GM19240 (cell line): ENCODE measurements at regions not wholly inside any gene's neighbourhood (a gene's known extent, or its start where the extent isn't known, plus 50 kb on each side); places are given as distances from the start of the nearest gene placed in this dataset.
"Not testable (repeated sequence)": the region's sequence is repeated elsewhere in the genome, so short reads cannot be mapped to it uniquely, and the experiment has no call there.

Experiments used
- DNase-seq: peaks from one replicate; pipeline ENCODE4 v3.0.0; 2011; ENCODE audit warnings: low spot score; ENCODE audit not compliant: insufficient read length

DNA sequence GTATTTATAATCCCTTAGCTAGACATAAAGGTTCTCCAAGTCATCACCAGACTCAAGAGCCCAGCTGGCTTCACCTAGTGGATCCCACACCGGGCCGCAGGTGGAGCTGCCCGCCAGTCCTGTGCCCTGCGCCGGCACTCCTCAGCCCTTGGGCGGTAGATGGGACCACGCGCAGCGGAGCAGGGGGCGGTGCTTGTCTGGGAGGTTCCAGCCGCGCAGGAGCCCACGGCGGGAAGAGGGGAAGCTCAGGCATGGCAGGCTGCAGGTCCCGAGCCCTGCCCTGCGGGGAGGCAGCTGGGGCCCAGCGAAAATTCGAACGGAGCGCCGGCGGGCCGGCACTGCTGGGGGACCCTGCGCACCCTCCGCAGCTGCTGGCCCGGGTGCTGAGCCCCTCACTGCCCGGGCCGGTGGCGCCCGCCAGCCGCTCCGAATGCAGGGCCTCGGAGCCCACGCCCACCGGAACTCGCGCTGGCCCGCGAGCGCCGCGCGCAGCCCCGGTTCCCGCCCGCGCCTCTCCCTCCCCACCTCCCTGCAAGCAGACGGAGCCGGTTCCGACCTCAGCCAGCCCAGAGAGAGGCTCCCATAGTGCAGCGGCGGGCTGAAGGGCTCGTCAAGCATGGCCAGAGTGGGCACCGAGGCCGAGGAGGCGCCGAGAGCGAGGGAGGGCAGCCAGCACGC is 675.6 kb downstream of the REEP3 start:
- no peak for DNase-seq

DNA sequence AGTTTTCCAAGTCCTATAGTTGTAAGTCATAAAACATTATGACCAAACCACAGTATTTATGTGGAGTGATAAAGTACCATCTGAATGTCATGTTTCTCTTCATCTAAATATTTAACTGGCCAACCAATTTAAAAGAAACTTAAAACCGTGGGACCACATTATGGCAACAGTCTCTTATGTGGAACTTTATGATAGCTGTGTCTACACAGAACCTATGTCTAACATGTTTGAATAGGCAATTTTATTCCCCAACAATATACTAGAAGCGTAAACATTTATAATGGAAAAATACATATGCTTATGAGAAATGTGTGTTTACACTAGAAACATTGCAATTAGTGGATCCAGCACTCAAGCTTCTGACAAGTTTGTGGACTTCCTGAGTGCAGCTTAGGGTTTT is 680.7 kb downstream of the REEP3 start:
- DNase-seq = no peak

- DNase-seq = not testable (repeated sequence)
Measured at GRCh38 chr10:64204504-64204903, 683.3 kb downstream of the REEP3 start.

GRCh38 chr10:64206409-64206808 is 685.2 kb downstream of the REEP3 start:
- DNase-seq = no peak

- DNase-seq = no peak
Measured at GRCh38 chr10:64209561-64209960, 688.4 kb downstream of the REEP3 start.

GRCh38 chr10:64210211-64210610 is 689.0 kb downstream of the REEP3 start:
- DNase-seq = no peak

- no peak for DNase-seq
Measured at GRCh38 chr10:64211466-64211865, 690.3 kb downstream of the REEP3 start.

DNA sequence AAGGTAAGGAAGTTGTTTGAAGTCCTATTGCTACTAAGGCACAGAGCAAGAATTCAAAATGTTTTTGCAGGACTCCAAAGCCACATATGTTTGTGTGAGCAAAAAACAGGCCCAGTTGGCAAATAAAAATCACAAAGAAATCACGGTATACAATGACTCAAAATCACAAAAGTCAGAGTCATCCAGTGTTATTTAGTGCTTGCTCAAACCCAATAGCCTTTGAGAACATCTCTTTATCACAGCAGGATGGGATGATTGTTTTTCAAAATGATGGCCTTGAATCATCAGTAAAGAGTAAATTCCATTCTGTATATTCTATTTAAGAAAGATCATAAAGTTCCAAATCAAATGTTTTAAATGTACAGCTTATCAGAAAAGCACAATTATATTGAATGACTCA is 693.9 kb downstream of the REEP3 start:
- DNase-seq = no peak

DNA sequence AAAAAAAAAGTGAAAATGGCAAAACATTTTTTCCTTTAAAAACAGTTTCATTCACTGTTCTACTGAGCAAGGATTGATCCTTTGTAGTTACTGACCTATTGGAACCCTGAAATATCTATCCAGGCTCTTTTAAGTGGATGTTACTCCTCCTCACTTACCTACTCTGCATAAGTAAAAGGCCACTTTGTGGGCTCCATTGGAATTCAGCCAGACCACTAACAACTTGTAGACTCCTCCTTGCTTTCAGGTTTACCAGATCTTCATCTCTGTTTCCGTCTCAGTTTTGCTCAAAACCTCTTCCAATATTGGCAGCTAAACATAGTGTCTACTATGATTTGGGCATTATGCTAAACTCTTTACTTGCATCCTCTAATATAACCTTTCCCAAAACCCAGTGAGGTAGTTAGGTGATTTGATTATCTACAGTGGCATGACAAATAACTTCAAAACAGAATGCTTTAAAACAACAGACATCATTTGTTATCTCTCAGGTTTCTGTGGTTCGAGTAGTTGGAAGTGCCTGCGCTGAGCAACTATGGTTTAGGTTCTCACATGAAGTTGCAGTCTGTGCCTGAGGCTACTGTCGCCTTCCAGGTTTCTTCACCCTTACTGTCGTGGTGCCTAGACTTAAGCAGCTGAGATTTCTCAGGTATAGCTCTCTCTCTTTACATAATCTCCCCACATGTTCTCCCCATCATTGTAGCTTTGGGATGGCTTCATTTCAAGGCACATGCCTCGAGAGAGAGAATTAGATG is 698.2 kb downstream of the REEP3 start:
- DNase-seq = no peak

DNA sequence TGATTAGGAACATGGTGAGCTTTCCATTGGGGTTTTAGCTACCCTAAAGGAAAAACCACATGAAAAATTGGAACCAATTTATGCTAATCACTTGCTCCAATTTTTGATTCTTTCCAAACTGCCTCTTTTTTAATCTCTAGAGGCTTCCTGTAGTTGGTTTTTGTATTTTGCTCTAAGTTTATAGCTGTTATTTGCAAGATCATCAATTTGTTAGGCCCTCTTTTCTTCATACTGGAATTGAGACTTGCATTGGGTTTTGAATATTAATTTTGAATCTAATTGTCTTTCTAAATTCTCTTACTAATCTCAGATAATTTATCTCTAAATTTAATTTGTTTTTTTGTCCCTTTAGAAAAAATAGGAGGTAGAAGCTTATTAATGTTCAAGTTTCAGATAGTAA is 713.3 kb downstream of the REEP3 start:
- no peak for DNase-seq

- no peak for DNase-seq
Measured at GRCh38 chr10:64257704-64258103, 736.5 kb downstream of the REEP3 start.

DNA sequence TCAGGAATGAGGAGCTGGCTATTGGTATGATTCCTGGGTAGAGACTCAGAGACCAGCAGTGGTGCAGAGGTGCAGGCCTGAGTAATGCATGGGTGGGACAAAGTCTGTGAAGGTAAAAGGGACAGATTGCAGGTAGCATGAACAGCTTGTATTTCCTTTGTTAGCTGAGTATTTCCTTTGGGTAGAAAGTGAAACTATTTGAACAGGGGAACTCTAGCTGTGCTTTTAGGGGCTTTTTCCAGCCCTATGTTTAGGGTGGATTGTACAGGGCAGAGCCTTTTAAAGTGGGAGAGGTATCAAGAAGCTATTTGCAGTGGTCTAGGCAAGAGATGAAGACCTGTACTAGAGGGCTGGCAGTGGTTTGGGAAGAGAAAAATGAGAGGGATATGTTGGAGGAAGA is 739.9 kb downstream of the REEP3 start:
- DNase-seq = no peak

GRCh38 chr10:64261676-64262075 is 740.5 kb downstream of the REEP3 start:
- no peak for DNase-seq

GRCh38 chr10:64265961-64266360 is 744.8 kb downstream of the REEP3 start:
- DNase-seq = no peak

DNA sequence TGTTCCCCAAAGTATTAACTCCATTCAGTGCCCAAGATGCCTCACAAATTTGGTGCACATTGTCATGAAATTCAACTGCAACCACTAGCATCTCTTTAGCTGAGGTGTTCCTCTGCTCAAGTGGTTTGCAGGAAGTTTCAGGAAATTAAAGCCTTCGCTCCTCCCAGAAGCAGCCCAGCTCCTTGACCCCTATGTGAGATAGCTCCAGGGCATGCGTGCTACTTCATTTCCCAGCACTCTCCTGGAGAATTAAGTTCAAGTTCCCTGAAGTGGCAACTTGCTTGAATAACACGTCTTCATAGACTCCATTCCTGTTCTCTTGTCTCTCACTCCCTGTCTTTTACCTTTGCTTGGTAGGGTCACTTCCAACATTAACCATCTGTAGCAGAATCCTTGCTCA is 750.3 kb downstream of the REEP3 start:
- no peak for DNase-seq

GRCh38 chr10:64271983-64272382 is 750.8 kb downstream of the REEP3 start:
- no peak for DNase-seq

DNA sequence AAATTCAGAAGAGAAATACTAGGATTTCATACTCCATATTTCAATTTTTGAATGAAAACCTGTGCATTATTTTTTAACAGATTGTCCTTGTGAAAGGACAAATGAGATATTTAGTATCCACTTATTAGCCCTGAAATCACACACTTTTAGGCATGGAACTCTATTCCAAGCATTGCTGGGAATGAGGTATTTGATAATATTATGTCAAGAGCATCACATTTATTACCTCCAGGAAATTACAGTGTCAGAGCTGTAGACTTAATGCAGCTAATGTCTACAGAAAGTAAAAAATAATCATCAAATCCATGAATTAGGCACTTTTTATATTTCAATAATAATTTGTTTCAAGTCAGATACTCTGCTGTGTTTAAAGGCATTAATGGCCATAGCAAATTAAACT is 753.8 kb downstream of the REEP3 start:
- no peak for DNase-seq

GRCh38 chr10:64275774-64276173 is 754.6 kb downstream of the REEP3 start:
- DNase-seq = no peak

GRCh38 chr10:64277536-64277935 is 756.3 kb downstream of the REEP3 start:
- DNase-seq = no peak

GRCh38 chr10:64283621-64284020 is 762.4 kb downstream of the REEP3 start:
- no peak for DNase-seq

DNA sequence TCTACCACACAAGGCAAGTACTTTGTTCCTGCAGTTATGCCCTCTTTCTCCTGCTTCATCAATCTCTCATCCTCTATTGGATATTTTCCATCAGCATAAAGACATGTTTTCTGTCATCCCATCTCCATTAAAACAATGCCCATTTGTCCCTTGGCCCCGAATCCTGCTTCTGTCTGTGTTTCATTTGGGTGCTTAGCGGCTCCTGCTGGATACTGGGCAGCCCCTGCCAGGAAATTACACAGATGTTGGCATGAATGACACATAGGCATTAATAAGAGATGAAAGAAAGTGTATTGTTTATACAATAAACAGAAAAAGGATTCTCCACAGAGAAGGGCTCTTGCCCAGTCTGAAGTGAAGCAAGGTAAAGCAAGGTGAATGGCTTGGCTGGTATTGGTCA is 765.3 kb downstream of the REEP3 start:
- DNase-seq = no peak

DNA sequence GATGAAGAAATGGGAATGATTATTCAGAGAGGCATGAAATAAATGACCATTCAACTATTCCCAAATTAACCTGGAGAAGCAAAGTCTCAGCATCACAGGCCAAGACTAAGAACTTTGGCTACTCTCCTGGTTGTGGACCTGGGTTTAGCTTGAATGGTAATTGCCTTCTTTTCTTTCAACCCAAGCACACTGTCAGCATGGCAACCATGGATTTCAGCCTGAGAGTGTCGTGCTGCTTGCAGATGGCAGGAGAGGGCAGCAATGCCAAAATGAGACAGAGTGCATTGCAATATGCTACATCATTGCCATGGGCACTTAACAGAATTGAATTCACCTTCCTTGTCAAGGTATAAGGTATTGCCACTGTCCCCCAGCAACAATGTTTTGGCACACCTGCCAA is 767.2 kb downstream of the REEP3 start:
- no peak for DNase-seq

DNA sequence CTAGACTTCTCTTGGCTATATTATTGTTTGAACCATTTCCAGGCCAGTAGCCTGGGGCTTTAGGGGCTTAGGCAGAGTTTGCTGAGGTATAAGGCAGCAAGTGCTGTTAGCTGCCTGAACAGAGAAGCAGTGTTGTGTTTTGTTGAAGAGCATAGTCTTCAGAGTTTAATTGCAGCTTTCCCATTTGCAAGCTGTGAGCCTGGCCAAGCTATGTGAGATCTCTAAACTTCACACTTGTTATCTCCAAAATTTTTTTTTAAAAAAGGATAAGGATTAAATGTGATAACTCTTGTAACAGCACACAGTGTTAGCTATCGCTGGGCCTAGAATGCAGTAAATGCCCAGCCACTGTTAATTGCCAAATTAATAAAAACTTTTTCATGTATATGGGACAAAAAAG is 782.4 kb downstream of the REEP3 start:
- DNase-seq = no peak
